Bronchial epithelial cell (primary cell): ENCODE measurements at regions not wholly inside any gene's neighbourhood (a gene's known extent, or its start where the extent isn't known, plus 50 kb on each side); places are given as distances from the start of the nearest gene placed in this dataset.
"Not testable (repeated sequence)": the region's sequence is repeated elsewhere in the genome, so short reads cannot be mapped to it uniquely, and the experiment has no call there.

Experiments used
- DNase-seq: peaks from one replicate; pipeline ENCODE4 v3.0.0-alpha.2; 2010; ENCODE audit warnings: low read depth
- FAIRE-seq: peaks from 2 replicates; lab custom pipeline; 2011; peaks lifted over from hg19 to GRCh38; lab: Jason Lieb, UNC
- H3K27me3 ChIP-seq: 2 replicates; pipeline ENCODE4 v1.5.1; 2011; ENCODE audit warnings: low read length; ENCODE audit not compliant: control insufficient read depth, insufficient read depth
- H3K36me3 ChIP-seq: 2 replicates; pipeline ENCODE4 v1.5.1; 2011; ENCODE audit warnings: low read length; ENCODE audit not compliant: control insufficient read depth, insufficient read depth
- H3K4me3 ChIP-seq: 2 replicates; pipeline ENCODE4 v1.5.1; 2011; ENCODE audit warnings: mild to moderate bottlenecking, low read depth, low read length, control low read depth
- TF ChIP-seq, protein P1 (sequence below): IDR thresholded peaks from 2 replicates; pipeline ENCODE4 v1.5.1; 2011; ENCODE audit warnings: mild to moderate bottlenecking, moderate library complexity, low read length, control low read depth, inconsistent platforms; ENCODE audit not compliant: insufficient read depth, severe bottlenecking

DNA sequence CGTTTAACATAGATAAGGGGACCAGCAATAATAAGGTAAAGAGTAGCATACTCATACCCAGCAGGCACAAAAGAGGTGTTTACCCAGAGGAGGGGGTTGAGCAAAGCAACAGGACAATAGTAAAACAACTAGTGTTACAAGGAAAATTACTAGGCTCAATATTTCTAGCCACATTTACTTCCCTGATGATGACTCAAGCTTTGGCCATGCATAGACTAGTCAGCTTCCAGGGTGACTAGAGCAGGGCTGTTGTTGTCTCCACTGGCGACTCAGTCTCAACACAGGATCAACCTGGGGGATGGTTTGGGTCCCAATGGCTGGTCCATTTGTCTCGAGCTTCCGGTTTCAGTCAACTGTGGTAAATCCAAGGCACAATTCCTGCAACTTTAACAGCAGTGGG, 217.7 kb upstream of the KCND2 start:
- DNase-seq: peak; percentile 93
- no peaks in the 10 kb centered on the region for H3K27me3 ChIP-seq
- H3K36me3 ChIP-seq: no peaks in the 10 kb centered on the region
- FAIRE-seq: no peak
- TF ChIP-seq, protein P1, sequence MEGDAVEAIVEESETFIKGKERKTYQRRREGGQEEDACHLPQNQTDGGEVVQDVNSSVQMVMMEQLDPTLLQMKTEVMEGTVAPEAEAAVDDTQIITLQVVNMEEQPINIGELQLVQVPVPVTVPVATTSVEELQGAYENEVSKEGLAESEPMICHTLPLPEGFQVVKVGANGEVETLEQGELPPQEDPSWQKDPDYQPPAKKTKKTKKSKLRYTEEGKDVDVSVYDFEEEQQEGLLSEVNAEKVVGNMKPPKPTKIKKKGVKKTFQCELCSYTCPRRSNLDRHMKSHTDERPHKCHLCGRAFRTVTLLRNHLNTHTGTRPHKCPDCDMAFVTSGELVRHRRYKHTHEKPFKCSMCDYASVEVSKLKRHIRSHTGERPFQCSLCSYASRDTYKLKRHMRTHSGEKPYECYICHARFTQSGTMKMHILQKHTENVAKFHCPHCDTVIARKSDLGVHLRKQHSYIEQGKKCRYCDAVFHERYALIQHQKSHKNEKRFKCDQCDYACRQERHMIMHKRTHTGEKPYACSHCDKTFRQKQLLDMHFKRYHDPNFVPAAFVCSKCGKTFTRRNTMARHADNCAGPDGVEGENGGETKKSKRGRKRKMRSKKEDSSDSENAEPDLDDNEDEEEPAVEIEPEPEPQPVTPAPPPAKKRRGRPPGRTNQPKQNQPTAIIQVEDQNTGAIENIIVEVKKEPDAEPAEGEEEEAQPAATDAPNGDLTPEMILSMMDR: no peak
- no peak overlapping the region for H3K4me3 ChIP-seq

DNA sequence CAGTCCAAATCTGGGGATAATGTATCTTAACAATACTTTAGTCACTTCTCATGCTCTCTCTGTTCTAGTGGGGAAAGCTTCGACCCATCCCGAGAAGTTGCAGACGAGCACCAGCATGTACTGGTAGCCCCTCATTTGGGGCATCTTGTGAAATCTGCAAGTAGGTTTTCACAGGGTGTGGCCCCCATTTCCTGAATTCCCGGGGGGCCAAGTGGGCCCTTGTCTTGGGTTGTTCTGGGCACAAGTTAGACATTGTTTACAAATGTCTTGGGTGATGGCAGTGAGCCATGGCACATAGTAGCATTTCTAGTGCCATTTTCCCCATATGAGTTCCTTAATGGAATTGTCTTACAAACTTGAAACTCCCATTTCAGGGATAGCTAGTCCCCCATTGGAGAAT, 216.7 kb upstream of the KCND2 start:
- TF ChIP-seq, protein P1: no peak
- DNase-seq (no peak), FAIRE-seq (no peak)
- H3K4me3 ChIP-seq: no peak overlapping the region
- no peaks in the 10 kb centered on the region for H3K36me3 ChIP-seq
- no peaks in the 10 kb centered on the region for H3K27me3 ChIP-seq

DNA sequence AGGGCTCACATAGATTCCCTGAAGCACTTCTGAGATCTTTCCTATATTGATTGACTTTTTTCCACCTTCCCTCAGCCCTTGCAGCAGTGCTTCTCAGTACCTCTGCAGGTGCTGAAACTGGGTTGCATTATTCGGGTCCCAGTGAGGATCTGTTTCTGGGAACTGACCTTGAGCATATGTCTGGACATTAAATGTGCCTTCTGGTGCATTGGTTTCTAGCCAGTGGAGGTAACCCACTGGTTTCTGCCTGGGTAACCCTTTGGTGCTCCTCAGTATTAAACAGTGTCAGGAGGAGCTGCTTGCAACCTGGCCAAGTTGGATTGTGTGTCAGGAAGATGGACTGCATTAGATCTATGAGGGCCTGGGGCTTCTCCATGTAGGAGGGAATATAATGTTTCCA, 213.3 kb upstream of the KCND2 start:
- FAIRE-seq (no peak), DNase-seq (no peak)
- TF ChIP-seq, protein P1: no peak
- H3K36me3 ChIP-seq: no peaks in the 10 kb centered on the region
- H3K27me3 ChIP-seq: no peaks in the 10 kb centered on the region
- no peak overlapping the region for H3K4me3 ChIP-seq

DNA sequence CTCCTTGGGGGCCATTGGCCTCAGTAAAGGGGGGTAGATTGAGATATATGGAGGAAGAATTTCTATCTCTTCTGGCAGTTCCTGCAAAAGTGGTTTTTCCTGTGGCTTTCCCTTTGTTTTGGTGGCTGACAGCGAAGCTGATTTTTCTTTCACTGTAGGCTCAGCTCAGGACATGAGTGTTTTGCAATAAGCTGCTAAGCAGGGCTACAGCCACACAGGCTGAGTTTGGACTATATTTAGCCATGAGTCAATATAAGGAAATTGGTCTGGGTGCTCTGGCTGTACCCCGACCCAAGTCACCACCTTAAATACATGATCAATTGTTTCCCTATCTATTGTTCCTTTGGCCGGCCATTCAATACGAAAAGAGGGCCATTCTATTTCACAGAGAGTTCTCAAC, 212.7 kb upstream of the KCND2 start:
- H3K27me3 ChIP-seq: no peaks in the 10 kb centered on the region
- TF ChIP-seq, protein P1: no peak
- H3K4me3 ChIP-seq: no peak overlapping the region
- no peaks in the 10 kb centered on the region for H3K36me3 ChIP-seq
- FAIRE-seq (no peak), DNase-seq (peak; percentile 37)

DNA sequence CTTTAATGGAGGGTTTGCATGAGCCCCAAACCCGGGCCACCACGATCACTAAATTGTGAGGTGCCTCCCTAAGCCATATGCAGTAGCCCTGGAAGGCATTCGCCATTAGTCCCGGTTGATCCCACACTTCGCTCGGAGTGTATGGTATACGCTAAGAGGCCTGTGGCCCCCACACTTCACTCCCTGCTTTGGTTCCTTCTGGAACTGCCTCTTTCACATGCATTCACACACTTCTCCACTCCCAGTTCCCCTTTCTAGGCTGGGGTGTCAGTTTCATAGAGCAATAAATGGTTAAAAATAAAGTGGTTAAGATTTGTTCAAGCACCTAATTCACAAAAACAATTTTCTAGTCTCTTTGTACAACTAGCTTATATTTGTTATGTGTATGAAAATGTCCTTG, 212.1 kb upstream of the KCND2 start:
- no peaks in the 10 kb centered on the region for H3K27me3 ChIP-seq
- H3K4me3 ChIP-seq: no peak overlapping the region
- H3K36me3 ChIP-seq: no peaks in the 10 kb centered on the region
- FAIRE-seq (no peak), DNase-seq (no peak)
- TF ChIP-seq, protein P1: no peak

DNA sequence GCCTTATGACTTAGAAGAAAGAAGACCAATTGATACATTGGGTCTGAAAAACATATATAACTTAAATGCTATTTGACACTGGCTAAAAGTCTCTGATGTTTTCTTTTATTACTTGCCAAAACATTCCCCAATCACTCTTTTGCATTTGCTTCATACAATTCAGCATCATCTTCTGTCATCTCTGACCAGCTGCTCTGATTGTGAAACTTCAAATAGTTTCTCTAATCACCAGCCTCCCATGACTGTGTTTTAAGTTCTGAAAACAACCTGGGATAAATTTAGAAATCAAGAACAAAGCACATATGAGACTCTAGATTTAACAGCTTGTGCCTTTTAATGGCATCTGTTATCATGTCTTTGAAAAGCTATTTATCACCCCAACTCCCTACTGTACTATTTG, 208.4 kb upstream of the KCND2 start:
- FAIRE-seq: no peak
- no peaks in the 10 kb centered on the region for H3K27me3 ChIP-seq
- DNase-seq: peak; percentile 45

DNA sequence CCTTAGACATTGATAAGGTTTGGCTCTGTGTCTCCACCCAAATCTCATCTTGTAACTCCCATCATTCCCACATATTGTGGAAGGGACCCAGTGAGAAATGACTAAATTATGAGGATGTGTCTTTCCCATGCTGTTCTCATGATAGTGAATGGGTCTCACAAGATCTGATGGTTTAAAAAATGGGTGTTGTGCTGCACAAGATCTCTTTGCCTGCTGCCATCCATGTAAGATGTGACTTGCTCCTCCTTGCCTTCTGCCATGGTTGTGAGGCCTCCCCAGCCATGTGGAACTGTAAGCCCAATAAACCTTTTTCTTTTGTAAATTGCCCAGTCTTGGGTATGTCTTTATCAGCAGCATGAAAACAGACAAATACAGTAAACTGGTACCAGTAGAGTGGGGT, 206.1 kb upstream of the KCND2 start:
- H3K4me3 ChIP-seq, H3K27me3 ChIP-seq, FAIRE-seq, DNase-seq, H3K36me3 ChIP-seq: not testable (repeated sequence)

More for the DNA sequence above, 208.4 kb upstream of the KCND2 start:
- Histone ChIP-seq H3K4me3 (no peak overlapping the region), H3K36me3 (no peaks in the 10 kb centered on the region)
- TF ChIP-seq, protein P1: no peak
